HG02588 (cell line): ENCODE measurements at regions not wholly inside any gene's neighbourhood (a gene's known extent, or its start where the extent isn't known, plus 50 kb on each side); places are given as distances from the start of the nearest gene placed in this dataset.

Experiments used
- ATAC-seq: cut with Tn5 transposase; IDR thresholded peaks from one replicate; pipeline ENCODE4 v1.9.1; 2021; ENCODE audit warnings: mild to moderate bottlenecking, moderate library complexity; ENCODE audit not compliant: unreplicated experiment

- ATAC-seq: peak; percentile 76
Measured at GRCh38 chr2:7773362-7774360, 856.4 kb downstream of the RNF144A start.

GRCh38 chr2:7774481-7774880 is 857.3 kb downstream of the RNF144A start:
- ATAC-seq: no peak

- ATAC-seq: no peak
Measured at GRCh38 chr2:7777668-7778067, 860.5 kb downstream of the RNF144A start.

GRCh38 chr2:7780321-7780720 is 863.1 kb downstream of the RNF144A start:
- no peak for ATAC-seq

GRCh38 chr2:7785700-7786099 is 868.5 kb downstream of the RNF144A start:
- no peak for ATAC-seq

GRCh38 chr2:7788736-7789135 is 871.5 kb downstream of the RNF144A start:
- ATAC-seq: no peak

- no peak for ATAC-seq
Measured at GRCh38 chr2:7792031-7792651, 874.9 kb downstream of the RNF144A start.

- no peak for ATAC-seq
Measured at GRCh38 chr2:7795778-7796563, 878.8 kb downstream of the RNF144A start.

- no peak for ATAC-seq
Measured at GRCh38 chr2:7800031-7800430, 881.8 kb upstream of the ID2 start.

GRCh38 chr2:7801212-7801611 is 880.6 kb upstream of the ID2 start:
- ATAC-seq: no peak

- no peak for ATAC-seq
Measured at GRCh38 chr2:7803515-7803914, 878.3 kb upstream of the ID2 start.

GRCh38 chr2:7809640-7810039 is 872.2 kb upstream of the ID2 start:
- ATAC-seq: no peak

GRCh38 chr2:7811073-7811472 is 870.8 kb upstream of the ID2 start:
- no peak for ATAC-seq

GRCh38 chr2:7812231-7812995 is 869.4 kb upstream of the ID2 start:
- no peak for ATAC-seq

- ATAC-seq: no peak
Measured at GRCh38 chr2:7813541-7814292, 868.1 kb upstream of the ID2 start.

GRCh38 chr2:7815726-7816125 is 866.1 kb upstream of the ID2 start:
- ATAC-seq: no peak

GRCh38 chr2:7816233-7816632 is 865.6 kb upstream of the ID2 start:
- ATAC-seq: no peak

GRCh38 chr2:7816944-7817343 is 864.9 kb upstream of the ID2 start:
- ATAC-seq: no peak

GRCh38 chr2:7819316-7819715 is 862.5 kb upstream of the ID2 start:
- no peak for ATAC-seq

- no peak for ATAC-seq
Measured at GRCh38 chr2:7819850-7820249, 862.0 kb upstream of the ID2 start.
